Ishikawa (cell line): ENCODE measurements at regions not wholly inside any gene's neighbourhood (a gene's known extent, or its start where the extent isn't known, plus 50 kb on each side); places are given as distances from the start of the nearest gene placed in this dataset.

Source experiments
- CEBPB ChIP-seq: IDR thresholded peaks from 2 replicates; pipeline ENCODE4 v1.6.1; 2012
- CREB1 ChIP-seq: IDR thresholded peaks from 2 replicates; pipeline ENCODE4 v1.6.1; 2012; ENCODE audit warnings: low read depth
- EGR1 ChIP-seq: IDR thresholded peaks from 2 replicates; pipeline ENCODE4 v1.6.1; 2012
- EP300 ChIP-seq: IDR thresholded peaks from 2 replicates; pipeline ENCODE4 v1.6.1; 2012; ENCODE audit warnings: borderline replicate concordance
- FOXM1 ChIP-seq: IDR thresholded peaks from 2 replicates; pipeline ENCODE4 v1.6.1; 2012; ENCODE audit warnings: low read depth, borderline replicate concordance
- MAX ChIP-seq: IDR thresholded peaks from 2 replicates; pipeline ENCODE4 v1.6.1; 2012
- NFIC ChIP-seq: IDR thresholded peaks from 2 replicates; pipeline ENCODE4 v1.6.1; 2012
- RAD21 ChIP-seq: IDR thresholded peaks from 2 replicates; pipeline ENCODE4 v1.6.1; 2012; ENCODE audit warnings: low read depth
- REST ChIP-seq: IDR thresholded peaks from 2 replicates; pipeline ENCODE4 v1.6.1; 2012; ENCODE audit warnings: low read depth, mild to moderate bottlenecking
- TAF1 ChIP-seq: IDR thresholded peaks from 2 replicates; pipeline ENCODE4 v1.6.1; 2012; ENCODE audit warnings: low read depth, mild to moderate bottlenecking
- TCF12 ChIP-seq: IDR thresholded peaks from 2 replicates; pipeline ENCODE4 v1.6.1; 2012; ENCODE audit warnings: low read depth
- TEAD4 ChIP-seq: IDR thresholded peaks from 2 replicates; pipeline ENCODE4 v1.6.1; 2012
- USF1 ChIP-seq: IDR thresholded peaks from 2 replicates; pipeline ENCODE4 v1.6.1; 2012
- YY1 ChIP-seq: IDR thresholded peaks from 2 replicates; pipeline ENCODE4 v1.6.1; 2012; ENCODE audit warnings: low read depth
- ZBTB7A ChIP-seq: IDR thresholded peaks from 2 replicates; pipeline ENCODE4 v1.6.1; 2012; ENCODE audit warnings: low read depth

GRCh38 chr6:133100865-133101264 is 140.3 kb upstream of the EYA4 start:
- TF ChIP-seq RAD21 (no peak), TAF1 (no peak), NFIC (no peak), FOXM1 (no peak), CEBPB (no peak), USF1 (no peak), YY1 (no peak), ZBTB7A (no peak), REST (no peak), EGR1 (no peak), CREB1 (no peak), TEAD4 (no peak), EP300 (no peak), MAX (no peak), TCF12 (no peak)

- TF ChIP-seq YY1 (no peak), ZBTB7A (no peak), CEBPB (no peak), EP300 (no peak), REST (no peak), TEAD4 (no peak), CREB1 (no peak), MAX (no peak), EGR1 (no peak), TAF1 (no peak), TCF12 (no peak), USF1 (no peak)
Measured at GRCh38 chr6:133101790-133102189, 139.4 kb upstream of the EYA4 start.

- no peak for TF ChIP-seq USF1
Measured at GRCh38 chr6:133106934-133107333, 134.2 kb upstream of the EYA4 start.

GRCh38 chr6:133108419-133108818 is 132.7 kb upstream of the EYA4 start:
- TF ChIP-seq REST = no peak
- TF ChIP-seq EP300 = no peak
- no peak for TF ChIP-seq TCF12
- TF ChIP-seq NFIC = no peak
- TF ChIP-seq FOXM1 = no peak
- TF ChIP-seq RAD21 = no peak
- TF ChIP-seq TAF1 = no peak
- TF ChIP-seq EGR1 = no peak
- no peak for TF ChIP-seq CREB1
- TF ChIP-seq CEBPB = no peak

- no peak for TF ChIP-seq REST
- no peak for TF ChIP-seq EGR1
- TF ChIP-seq NFIC = no peak
- no peak for TF ChIP-seq YY1
- TF ChIP-seq TEAD4 = no peak
- TF ChIP-seq TCF12 = no peak
- no peak for TF ChIP-seq USF1
Measured at GRCh38 chr6:133114973-133115372, 126.2 kb upstream of the EYA4 start.
